ENCODE measurements at regions not wholly inside any gene's neighbourhood (a gene's known extent, or its start where the extent isn't known, plus 50 kb on each side); places are given as distances from the start of the nearest gene placed in this dataset.

- Histone ChIP-seq H3K9me3 (ENCODE audit: control insufficient read depth, low read length) (no peaks in the 10 kb centered on the region), H3K4me1 (ENCODE audit: control insufficient read depth, insufficient read depth, low read length) (no peaks in the 10 kb centered on the region), H3K27ac (ENCODE audit: low read length) (no peak overlapping the region), H3K27me3 (ENCODE audit: control insufficient read depth, insufficient read depth) (no peaks in the 10 kb centered on the region), H3K4me3 (ENCODE audit: low read length) (no peak overlapping the region)
- 88% methylated on average over 9 of the region's 9 CpGs for WGBS
- DNase-seq (no peak), ATAC-seq (no peak)
- intact Hi-C loops (cut with DNase I) = no loop called here
These were observed 468.6 kb upstream of the FAT1 start for GRCh38 chr4:187192266-187192665.

- no peaks in the 10 kb centered on the region for H3K27me3 ChIP-seq (ENCODE audit: control insufficient read depth, insufficient read depth)
- ATAC-seq (peak in 1 of 2 donors; percentile 69), DNase-seq (no peak)
- intact Hi-C loops (cut with DNase I) = no loop called here
- no peaks in the 10 kb centered on the region for H3K4me1 ChIP-seq (ENCODE audit: control insufficient read depth, insufficient read depth, low read length)
- H3K4me3 ChIP-seq (ENCODE audit: low read length) = no peak overlapping the region
- H3K27ac ChIP-seq (ENCODE audit: low read length) = no peak overlapping the region
- no peaks in the 10 kb centered on the region for H3K9me3 ChIP-seq (ENCODE audit: control insufficient read depth, low read length)
- WGBS = 59% methylated on average over 3 of the region's 3 CpGs
These were observed 469.5 kb upstream of the FAT1 start for GRCh38 chr4:187193141-187193540.

GRCh38 chr4:187204389-187204918 is 480.8 kb upstream of the FAT1 start:
- DNase-seq (no peak), ATAC-seq (no peak)
- Histone ChIP-seq H3K27me3 (ENCODE audit: control insufficient read depth, insufficient read depth) (no peaks in the 10 kb centered on the region), H3K4me1 (ENCODE audit: control insufficient read depth, insufficient read depth, low read length) (no peaks in the 10 kb centered on the region), H3K4me3 (ENCODE audit: low read length) (no peak overlapping the region), H3K27ac (ENCODE audit: low read length) (no peak overlapping the region), H3K9me3 (ENCODE audit: control insufficient read depth, low read length) (no peaks in the 10 kb centered on the region)
- intact Hi-C loops (cut with DNase I) = no loop called here
- WGBS = 72% methylated on average over 5 of the region's 5 CpGs

GRCh38 chr4:187207931-187208330 is 484.3 kb upstream of the FAT1 start:
- Histone ChIP-seq H3K27me3 (ENCODE audit: control insufficient read depth, insufficient read depth) (no peaks in the 10 kb centered on the region), H3K9me3 (ENCODE audit: control insufficient read depth, low read length) (no peaks in the 10 kb centered on the region), H3K4me3 (ENCODE audit: low read length) (no peak overlapping the region), H3K27ac (ENCODE audit: low read length) (no peak overlapping the region), H3K4me1 (ENCODE audit: control insufficient read depth, insufficient read depth, low read length) (no peaks in the 10 kb centered on the region)
- no peak for ATAC-seq
- 88% methylated on average over 3 of the region's 3 CpGs for WGBS
- intact Hi-C loops (cut with DNase I) = no loop called here
- no peak for DNase-seq

- 69% methylated on average over 2 of the region's 2 CpGs for WGBS
- ATAC-seq = no peak
- intact Hi-C loops (cut with DNase I) = no loop called here
- Histone ChIP-seq H3K4me3 (ENCODE audit: low read length) (no peak overlapping the region), H3K27ac (ENCODE audit: low read length) (no peak overlapping the region), H3K27me3 (ENCODE audit: control insufficient read depth, insufficient read depth) (no peaks in the 10 kb centered on the region), H3K9me3 (ENCODE audit: control insufficient read depth, low read length) (no peaks in the 10 kb centered on the region), H3K4me1 (ENCODE audit: control insufficient read depth, insufficient read depth, low read length) (no peaks in the 10 kb centered on the region)
- no peak for DNase-seq
These were observed 485.0 kb upstream of the FAT1 start for GRCh38 chr4:187208651-187209050.

GRCh38 chr4:187209921-187210613 is 486.4 kb upstream of the FAT1 start:
- ATAC-seq (no peak), DNase-seq (peak in 1 of 3 donors; percentile 47)
- Histone ChIP-seq H3K27me3 (ENCODE audit: control insufficient read depth, insufficient read depth) (no peaks in the 10 kb centered on the region), H3K9me3 (ENCODE audit: control insufficient read depth, low read length) (no peaks in the 10 kb centered on the region), H3K4me1 (ENCODE audit: control insufficient read depth, insufficient read depth, low read length) (no peaks in the 10 kb centered on the region), H3K27ac (ENCODE audit: low read length) (no peak overlapping the region), H3K4me3 (ENCODE audit: low read length) (no peak overlapping the region)
- intact Hi-C loops (cut with DNase I) = no loop called here
- 72% methylated on average over 11 of the region's 11 CpGs for WGBS

- Histone ChIP-seq H3K4me1 (ENCODE audit: control insufficient read depth, insufficient read depth, low read length) (no peaks in the 10 kb centered on the region), H3K9me3 (ENCODE audit: control insufficient read depth, low read length) (no peaks in the 10 kb centered on the region), H3K27ac (ENCODE audit: low read length) (no peak overlapping the region), H3K4me3 (ENCODE audit: low read length) (no peak overlapping the region), H3K27me3 (ENCODE audit: control insufficient read depth, insufficient read depth) (no peaks in the 10 kb centered on the region)
- WGBS = 59% methylated on average over 9 of the region's 9 CpGs
- intact Hi-C loops (cut with DNase I) = no loop called here
- DNase-seq (no peak), ATAC-seq (no peak)
These were observed 488.9 kb upstream of the FAT1 start for GRCh38 chr4:187212446-187213080.

- Histone ChIP-seq H3K4me3 (ENCODE audit: low read length) (no peak overlapping the region), H3K27ac (ENCODE audit: low read length) (no peak overlapping the region), H3K9me3 (ENCODE audit: control insufficient read depth, low read length) (no peaks in the 10 kb centered on the region), H3K4me1 (ENCODE audit: control insufficient read depth, insufficient read depth, low read length) (no peaks in the 10 kb centered on the region), H3K27me3 (ENCODE audit: control insufficient read depth, insufficient read depth) (no peaks in the 10 kb centered on the region)
- WGBS = 93% methylated on average over 17 of the region's 17 CpGs
- ATAC-seq (no peak), DNase-seq (no peak)
- intact Hi-C loops (cut with DNase I) = no loop called here
These were observed 491.8 kb upstream of the FAT1 start for GRCh38 chr4:187215438-187215837.

- no peaks in the 10 kb centered on the region for H3K4me1 ChIP-seq (ENCODE audit: control insufficient read depth, insufficient read depth, low read length)
- H3K4me3 ChIP-seq (ENCODE audit: low read length) = no peak overlapping the region
- DNase-seq (no peak), ATAC-seq (no peak)
- intact Hi-C loops (cut with DNase I) = no loop called here
- H3K27me3 ChIP-seq (ENCODE audit: control insufficient read depth, insufficient read depth) = no peaks in the 10 kb centered on the region
- 63% methylated on average over 20 of the region's 20 CpGs for WGBS
- no peaks in the 10 kb centered on the region for H3K9me3 ChIP-seq (ENCODE audit: control insufficient read depth, low read length)
- no peak overlapping the region for H3K27ac ChIP-seq (ENCODE audit: low read length)
These were observed 495.1 kb upstream of the FAT1 start for GRCh38 chr4:187218705-187219245.

- WGBS = 53% methylated on average over 5 of the region's 5 CpGs
- ATAC-seq (no peak), DNase-seq (no peak)
- Histone ChIP-seq H3K9me3 (ENCODE audit: control insufficient read depth, low read length) (no peaks in the 10 kb centered on the region), H3K4me3 (ENCODE audit: low read length) (no peak overlapping the region), H3K27me3 (ENCODE audit: control insufficient read depth, insufficient read depth) (no peaks in the 10 kb centered on the region), H3K27ac (ENCODE audit: low read length) (no peak overlapping the region), H3K4me1 (ENCODE audit: control insufficient read depth, insufficient read depth, low read length) (no peaks in the 10 kb centered on the region)
- intact Hi-C loops (cut with DNase I) = no loop called here
These were observed 500.9 kb upstream of the FAT1 start for GRCh38 chr4:187224560-187224959.

GRCh38 chr4:187227907-187228704 is 504.4 kb upstream of the FAT1 start:
- H3K9me3 ChIP-seq (ENCODE audit: control insufficient read depth, low read length) = no peaks in the 10 kb centered on the region
- no peaks in the 10 kb centered on the region for H3K4me1 ChIP-seq (ENCODE audit: control insufficient read depth, insufficient read depth, low read length)
- WGBS = 81% methylated on average over 6 of the region's 6 CpGs
- intact Hi-C loops (cut with DNase I) = no loop called here
- no peaks in the 10 kb centered on the region for H3K27me3 ChIP-seq (ENCODE audit: control insufficient read depth, insufficient read depth)
- H3K27ac ChIP-seq (ENCODE audit: low read length) = no peak overlapping the region
- DNase-seq = no peak
- H3K4me3 ChIP-seq (ENCODE audit: low read length) = no peak overlapping the region
- ATAC-seq = no peak

All from right cardiac atrium (tissue), 5 donors.